K562 (cell line): ENCODE measurements at regions not wholly inside any gene's neighbourhood (a gene's known extent, or its start where the extent isn't known, plus 50 kb on each side); places are given as distances from the start of the nearest gene placed in this dataset.

ENCODE experiments used
- ATAC-seq: fragments of 200-7000 bp; cut with Tn5 transposase; 3 replicates; pipeline ENCODE4 v1.9.1; 2020; ENCODE audit warnings: moderate library complexity
- BruUV-seq: library from RNA; stranded (reverse); fragments of 400-500 nt; replicated peaks from 2 replicates; lab custom pipeline; 2021; lab: Mats Ljungman, UMichigan
- CTCF ChIA-PET: fragments of 300-600 bp; formaldehyde crosslinking; extraction: SDS; loops from one replicate; lab custom pipeline; 2021; ENCODE audit warnings: low intra/inter-chr PET ratio; lab: Yijun Ruan, JAX
- POLR2A ChIA-PET: fragments of 300-600, 350-650 bp; sonication (Branson Sonifier 250); formaldehyde crosslinking; extraction: SDS; loops from one replicate; lab custom pipeline; 2021; ENCODE audit warnings: antibody characterized with exemption, inconsistent platforms; lab: Yijun Ruan, JAX
- DNase-seq, 4 experiments: peaks; one replicate each; pipeline versions ENCODE4 v3.0.0 to v3.0.0-alpha.2; 2011 to 2018; ENCODE audit warnings: low spot score in 3 of 4, mixed read lengths in 3 of 4; ENCODE audit errors: extremely low read depth in 1 of 4
- FAIRE-seq: peaks from 2 replicates; lab custom pipeline; 2011; peaks lifted over from hg19 to GRCh38; lab: Jason Lieb, UNC
- H2AFZ ChIP-seq: 2 replicates; pipeline ENCODE4 v1.6.0; 2011; ENCODE audit warnings: low read depth, low read length, control low read depth, inconsistent platforms
- H3K27ac ChIP-seq: fragments of 200-600 bp; 3 replicates; pipeline ENCODE4 v1.8.0; 2011; ENCODE audit warnings: low read depth, mild to moderate bottlenecking, control low read depth, inconsistent platforms, low read length, moderate library complexity, mixed read lengths; ENCODE audit errors: extremely low read depth
- H3K27me3 ChIP-seq, 2 experiments: fragments of 300-600 bp in 1 of 2; 2 replicates in 1 of 2; 3 replicates in 1 of 2; pipeline versions ENCODE4 v1.6.0 to v1.8.0; 2011; ENCODE audit warnings: inconsistent platforms in 2 of 2, low read length in 2 of 2, mild to moderate bottlenecking in 1 of 2, mixed read lengths in 1 of 2, moderate library complexity in 1 of 2; ENCODE audit not compliant: control insufficient read depth in 2 of 2, insufficient read depth in 2 of 2
- H3K36me3 ChIP-seq: fragments of 300-600 bp; 3 replicates; pipeline ENCODE4 v1.8.0; 2011; ENCODE audit warnings: mild to moderate bottlenecking, low read length, inconsistent platforms; ENCODE audit not compliant: control insufficient read depth, insufficient read depth
- H3K4me1 ChIP-seq, 2 experiments: fragments of 200-600 bp in 1 of 2; replicated peaks in 1 of 2; 2 replicates in 1 of 2; 3 replicates in 1 of 2; pipeline versions ENCODE4 v1.5.1 to v1.8.0; 2011; ENCODE audit warnings: inconsistent platforms in 2 of 2, low read length in 2 of 2, mild to moderate bottlenecking in 1 of 2, mixed read lengths in 1 of 2, moderate library complexity in 1 of 2; ENCODE audit not compliant: control insufficient read depth in 2 of 2, insufficient read depth in 2 of 2
- H3K4me2 ChIP-seq: 2 replicates; pipeline ENCODE4 v1.6.1; 2011; ENCODE audit warnings: low read length, control low read depth, inconsistent platforms, mixed read lengths; ENCODE audit not compliant: insufficient read depth
- H3K4me3 ChIP-seq: fragments of 200-600 bp; sonication (generic), shearing (Covaris generic); 2 replicates; pipeline ENCODE4 v1.5.1; 2016; ENCODE audit warnings: control low read depth, inconsistent platforms
- H3K79me2 ChIP-seq: fragments of 200-600 bp; 3 replicates; pipeline ENCODE4 v1.8.0; 2011; ENCODE audit warnings: low read length, inconsistent platforms; ENCODE audit not compliant: control insufficient read depth, insufficient read depth
- H3K9ac ChIP-seq, 2 experiments: 2 replicates each; pipeline versions ENCODE4 v1.6.0 to v1.6.1; 2011; ENCODE audit warnings: low read depth in 2 of 2, low read length in 2 of 2, control low read depth in 1 of 2, inconsistent platforms in 1 of 2, mild to moderate bottlenecking in 1 of 2, mixed read lengths in 1 of 2; ENCODE audit not compliant: insufficient read depth in 1 of 2
- H3K9me1 ChIP-seq: one replicate; pipeline ENCODE4 v1.6.0; 2011; ENCODE audit warnings: inconsistent platforms, mild to moderate bottlenecking, low read length, moderate library complexity; ENCODE audit not compliant: control insufficient read depth, insufficient read depth
- H3K9me3 ChIP-seq: replicated peaks from 2 replicates; pipeline ENCODE4 v1.5.1; 2011; ENCODE audit warnings: low read depth, low read length, inconsistent platforms; ENCODE audit not compliant: control insufficient read depth, insufficient read depth
- H4K20me1 ChIP-seq: replicated peaks from 2 replicates; pipeline ENCODE4 v1.6.1; 2011; ENCODE audit warnings: low read length, inconsistent platforms, mixed read lengths; ENCODE audit not compliant: control insufficient read depth, insufficient read depth
- CCAR2 ChIP-seq: fragments of 200-400 bp; formaldehyde crosslinking; IDR thresholded peaks from 2 replicates; pipeline ENCODE4 v1.6.1; 2017; ENCODE audit warnings: mild to moderate bottlenecking, low read depth, low read length
- DACH1 ChIP-seq: fragments of 450-650 bp; IDR thresholded peaks from 2 replicates; pipeline ENCODE4 v1.6.1; 2018; ENCODE audit not compliant: partially characterized antibody
- ERF ChIP-seq: fragments of 450-650 bp; formaldehyde crosslinking; IDR thresholded peaks from 2 replicates; pipeline ENCODE4 v1.4.0; 2020; ENCODE audit warnings: mild to moderate bottlenecking, mixed read lengths
- OTX1 ChIP-seq: fragments of 450-650 bp; formaldehyde crosslinking; IDR thresholded peaks from 2 replicates; pipeline ENCODE4 v1.4.0; 2022; ENCODE audit warnings: mild to moderate bottlenecking
- PHB2 ChIP-seq: fragments of 450-650 bp; IDR thresholded peaks from 2 replicates; pipeline ENCODE4 v1.6.1; 2017; ENCODE audit warnings: low read depth
- RBM22 ChIP-seq: fragments of 200-400 bp; formaldehyde crosslinking; IDR thresholded peaks from 2 replicates; pipeline ENCODE4 v1.6.1; 2018; ENCODE audit warnings: low read length, low read depth; ENCODE audit not compliant: poor library complexity, severe bottlenecking
- RHOXF2B ChIP-seq: fragments of 250-450 bp; sonication (Bioruptor Pico); conservative IDR thresholded peaks from 2 replicates; pipeline ENCODE4 v1.5.1; 2021
- TRIM25 ChIP-seq: fragments of 450-650 bp; IDR thresholded peaks from 2 replicates; pipeline ENCODE4 v1.7.0; 2016; ENCODE audit warnings: borderline replicate concordance
- ZNF134 ChIP-seq: fragments of 250-450 bp; sonication (Bioruptor Pico); conservative IDR thresholded peaks from 2 replicates; pipeline ENCODE4 v1.4.0; 2020
- ZNF41 ChIP-seq: fragments of 250-450 bp; sonication (Bioruptor Pico); conservative IDR thresholded peaks from 2 replicates; pipeline ENCODE4 v1.4.0; 2020; ENCODE audit warnings: mild to moderate bottlenecking
- ZNF586 ChIP-seq: fragments of 450-650 bp; formaldehyde crosslinking; conservative IDR thresholded peaks from 2 replicates; pipeline ENCODE4 v1.4.0; 2020; ENCODE audit warnings: mild to moderate bottlenecking, moderate library complexity
- ZSCAN32 ChIP-seq: fragments of 450-650 bp; formaldehyde crosslinking; IDR thresholded peaks from 2 replicates; pipeline ENCODE4 v1.4.0; 2020; ENCODE audit warnings: mild to moderate bottlenecking, moderate library complexity
- WGBS: fragments of 100-300 bp; shearing (Covaris generic); methylation state at CpG from one replicate; pipeline ENCODE4 v1.1.6; 2016; ENCODE audit warnings: low coverage, mixed read lengths; ENCODE audit not compliant: insufficient coverage; ENCODE audit errors: missing lambda C conversion rate; 5-methylcytosine and 5-hydroxymethylcytosine counted together
- in situ Hi-C: fragments of 300-500 bp; cut with MboI; formaldehyde crosslinking; loops from 4 replicates; pipeline ENCODE4 v1.15.0; 2018; ENCODE audit warnings: inconsistent platforms, mixed read lengths
- intact Hi-C: fragments of 100-400 bp; cut with micrococcal nuclease; formaldehyde crosslinking; loops from 2 replicates; pipeline ENCODE4 v1.14.2; 2022
- TF ChIP-seq, protein P1 (sequence below): sonication (generic); formaldehyde crosslinking; IDR thresholded peaks from 2 replicates; pipeline ENCODE4 v1.4.0; 2020; ENCODE audit warnings: mild to moderate bottlenecking, missing genetic modification reagents

- H3K4me1 ChIP-seq: no peaks in the 10 kb centered on the region
- BruUV-seq: no TSS peak
- intact Hi-C loops: no loop called here
- DNase-seq: no peak
- POLR2A ChIA-PET: no interaction called here
- no peak overlapping the region for H3K4me3 ChIP-seq
- in situ Hi-C loops: no loop called here
- no peak overlapping the region for H3K27ac ChIP-seq
- no peak overlapping the region for H2AFZ ChIP-seq
- FAIRE-seq: no peak
- H3K79me2 ChIP-seq: no peaks in the 10 kb centered on the region
- no peaks in the 10 kb centered on the region for H4K20me1 ChIP-seq
- no peaks in the 10 kb centered on the region for H3K27me3 ChIP-seq
- no peak overlapping the region for H3K9ac ChIP-seq
- no peaks in the 10 kb centered on the region for H3K36me3 ChIP-seq
- no peaks in the 10 kb centered on the region for H3K9me3 ChIP-seq
- ATAC-seq: no peak
- no peak overlapping the region for H3K4me2 ChIP-seq
- CTCF ChIA-PET: no interaction called here
- 3% methylated on average over 4 of the region's 4 CpGs for WGBS
- no peaks in the 10 kb centered on the region for H3K9me1 ChIP-seq
- TF ChIP-seq ZNF134 (CRISPR knock-in tag): no peak
- no peak for TF ChIP-seq ZSCAN32
- no peak for TF ChIP-seq DACH1
- no peak for TF ChIP-seq CCAR2
- TF ChIP-seq, protein P1, sequence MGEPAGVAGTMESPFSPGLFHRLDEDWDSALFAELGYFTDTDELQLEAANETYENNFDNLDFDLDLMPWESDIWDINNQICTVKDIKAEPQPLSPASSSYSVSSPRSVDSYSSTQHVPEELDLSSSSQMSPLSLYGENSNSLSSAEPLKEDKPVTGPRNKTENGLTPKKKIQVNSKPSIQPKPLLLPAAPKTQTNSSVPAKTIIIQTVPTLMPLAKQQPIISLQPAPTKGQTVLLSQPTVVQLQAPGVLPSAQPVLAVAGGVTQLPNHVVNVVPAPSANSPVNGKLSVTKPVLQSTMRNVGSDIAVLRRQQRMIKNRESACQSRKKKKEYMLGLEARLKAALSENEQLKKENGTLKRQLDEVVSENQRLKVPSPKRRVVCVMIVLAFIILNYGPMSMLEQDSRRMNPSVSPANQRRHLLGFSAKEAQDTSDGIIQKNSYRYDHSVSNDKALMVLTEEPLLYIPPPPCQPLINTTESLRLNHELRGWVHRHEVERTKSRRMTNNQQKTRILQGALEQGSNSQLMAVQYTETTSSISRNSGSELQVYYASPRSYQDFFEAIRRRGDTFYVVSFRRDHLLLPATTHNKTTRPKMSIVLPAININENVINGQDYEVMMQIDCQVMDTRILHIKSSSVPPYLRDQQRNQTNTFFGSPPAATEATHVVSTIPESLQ: no peak
- no peak for TF ChIP-seq PHB2
- TF ChIP-seq RHOXF2B (CRISPR knock-in tag): no peak
- TF ChIP-seq ZNF586: no peak
- no peak for TF ChIP-seq OTX1 (CRISPR knock-in tag)
- TF ChIP-seq ZNF41 (CRISPR knock-in tag): no peak
- no peak for TF ChIP-seq RBM22
- TF ChIP-seq TRIM25: no peak
- no peak for TF ChIP-seq ERF
These were observed 145.2 kb downstream of the PDHA2 start for GRCh38 chr4:95985051-95985450.
